ENCODE measurements at regions not wholly inside any gene's neighbourhood (a gene's known extent, or its start where the extent isn't known, plus 50 kb on each side); places are given as distances from the start of the nearest gene placed in this dataset.

DNA sequence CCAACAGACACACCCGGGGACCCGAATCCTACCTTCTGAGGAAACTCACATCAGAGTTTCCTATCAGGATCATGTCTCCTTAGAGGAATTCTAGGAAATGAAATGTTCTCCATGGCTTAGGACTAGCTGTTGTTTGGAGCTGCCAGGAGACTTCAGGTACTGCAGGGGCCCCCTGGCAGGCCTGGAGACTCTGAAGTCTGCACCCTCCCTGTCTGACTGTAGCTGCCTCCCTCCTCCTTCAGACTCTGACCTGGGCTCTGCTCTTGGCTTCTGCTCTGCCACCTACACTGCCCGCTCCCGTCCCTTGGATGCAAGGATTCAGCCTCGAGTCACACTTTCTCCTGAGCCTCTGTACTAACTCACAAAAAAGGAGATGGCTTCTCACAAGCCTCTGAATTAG is 232.8 kb downstream of the INHBA start:
- Histone ChIP-seq H3K27me3 (ENCODE audit: control insufficient read depth in 1 of 2, insufficient read depth in 1 of 2, low read length in 2 of 2) (no peaks in the 10 kb centered on the region), H2BK5ac (ENCODE audit: low read depth, low read length, poor library complexity, severe bottlenecking) (peak overlapping the region; percentile 3), H4K8ac (ENCODE audit: low read length) (no peak overlapping the region), H3K9me3 (ENCODE audit: control insufficient read depth, low read length) (no peaks in the 10 kb centered on the region), H2AK5ac (ENCODE audit: low read length, severe bottlenecking) (no peak overlapping the region), H3K4ac (ENCODE audit: low read depth in 1 of 2, low read length in 2 of 2) (no peak overlapping the region), H3K79me1 (replicated peaks; ENCODE audit: low read length, poor library complexity, severe bottlenecking) (no peaks in the 10 kb centered on the region), H3K18ac (ENCODE audit: low read depth in 1 of 2, low read length in 2 of 2) (no peak overlapping the region), H4K91ac (ENCODE audit: low read length) (no peak overlapping the region), H2BK15ac (ENCODE audit: low read depth, poor library complexity, severe bottlenecking) (no peak overlapping the region), H3K23ac (ENCODE audit: low read length in 2 of 2) (no peak overlapping the region), H3K4me3 (ENCODE audit: insufficient read depth in 1 of 2, low read depth in 1 of 2, low read length in 2 of 2) (no peak overlapping the region), H3K4me1 (ENCODE audit: control insufficient read depth, insufficient read depth, low read depth, low read length) (peaks cover 2% of the 10 kb centered on the region), H3K4me2 (ENCODE audit: low read length, poor library complexity, severe bottlenecking) (no peak overlapping the region), H2BK12ac (ENCODE audit: low read length in 2 of 2) (no peak overlapping the region), H3K36me3 (ENCODE audit: control insufficient read depth in 1 of 2, insufficient read depth in 2 of 2, low read depth in 1 of 2, low read length in 2 of 2) (no peaks in the 10 kb centered on the region), H2AFZ (ENCODE audit: low read depth, low read length) (no peak overlapping the region), H3K27ac (ENCODE audit: low read length, poor library complexity, severe bottlenecking) (no peak overlapping the region), H2BK120ac (ENCODE audit: low read depth, low read length) (no peak overlapping the region), H3K9ac (ENCODE audit: low read length) (no peak overlapping the region), H3K14ac (ENCODE audit: low read length in 2 of 2) (no peak overlapping the region)
- WGBS: 93% methylated on average over 4 of the region's 5 CpGs
- DNase-seq: no peak

DNA sequence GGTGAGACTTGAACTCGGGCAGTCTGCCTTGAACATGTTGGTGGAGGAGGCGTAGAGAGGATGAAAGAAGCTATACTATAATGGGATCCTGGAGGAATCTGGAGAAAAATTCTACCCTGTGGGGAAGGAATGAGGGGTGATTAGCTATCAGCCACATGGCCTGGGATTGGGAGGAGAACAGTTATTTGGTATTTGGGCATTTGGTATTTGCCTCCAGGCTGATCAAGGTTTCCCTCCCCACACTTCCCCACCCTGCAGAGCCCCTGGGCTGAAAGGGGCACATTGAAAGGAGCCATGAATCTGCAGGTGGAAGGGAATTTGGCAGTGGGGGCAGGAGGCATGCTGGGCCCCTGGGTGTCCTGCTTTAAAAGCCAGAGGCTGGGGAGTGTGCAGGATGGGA is 235.3 kb downstream of the INHBA start:
- Histone ChIP-seq H3K4me1 (ENCODE audit: control insufficient read depth, insufficient read depth, low read depth, low read length) (peaks cover 2% of the 10 kb centered on the region), H2AFZ (ENCODE audit: low read depth, low read length) (no peak overlapping the region), H3K4ac (ENCODE audit: low read depth in 1 of 2, low read length in 2 of 2) (no peak overlapping the region), H3K23ac (ENCODE audit: low read length in 2 of 2) (no peak overlapping the region), H2AK5ac (ENCODE audit: low read length, severe bottlenecking) (no peak overlapping the region), H2BK120ac (ENCODE audit: low read depth, low read length) (no peak overlapping the region), H3K27ac (ENCODE audit: low read length, poor library complexity, severe bottlenecking) (no peak overlapping the region), H3K27me3 (ENCODE audit: control insufficient read depth in 1 of 2, insufficient read depth in 1 of 2, low read length in 2 of 2) (no peaks in the 10 kb centered on the region), H3K9me3 (ENCODE audit: control insufficient read depth, low read length) (no peaks in the 10 kb centered on the region), H4K91ac (ENCODE audit: low read length) (no peak overlapping the region), H3K79me1 (replicated peaks; ENCODE audit: low read length, poor library complexity, severe bottlenecking) (no peaks in the 10 kb centered on the region), H3K4me3 (ENCODE audit: insufficient read depth in 1 of 2, low read depth in 1 of 2, low read length in 2 of 2) (no peak overlapping the region), H4K8ac (ENCODE audit: low read length) (no peak overlapping the region), H3K4me2 (ENCODE audit: low read length, poor library complexity, severe bottlenecking) (no peak overlapping the region), H3K36me3 (ENCODE audit: control insufficient read depth in 1 of 2, insufficient read depth in 2 of 2, low read depth in 1 of 2, low read length in 2 of 2) (no peaks in the 10 kb centered on the region), H3K18ac (ENCODE audit: low read depth in 1 of 2, low read length in 2 of 2) (no peak overlapping the region), H2BK15ac (ENCODE audit: low read depth, poor library complexity, severe bottlenecking) (no peak overlapping the region), H2BK5ac (ENCODE audit: low read depth, low read length, poor library complexity, severe bottlenecking) (no peak overlapping the region), H3K9ac (ENCODE audit: low read length) (no peak overlapping the region), H3K14ac (ENCODE audit: low read length in 2 of 2) (no peak overlapping the region), H2BK12ac (ENCODE audit: low read length in 2 of 2) (no peak overlapping the region)
- WGBS: 86% methylated on average over 2 of the region's 2 CpGs
- DNase-seq: no peak

DNA sequence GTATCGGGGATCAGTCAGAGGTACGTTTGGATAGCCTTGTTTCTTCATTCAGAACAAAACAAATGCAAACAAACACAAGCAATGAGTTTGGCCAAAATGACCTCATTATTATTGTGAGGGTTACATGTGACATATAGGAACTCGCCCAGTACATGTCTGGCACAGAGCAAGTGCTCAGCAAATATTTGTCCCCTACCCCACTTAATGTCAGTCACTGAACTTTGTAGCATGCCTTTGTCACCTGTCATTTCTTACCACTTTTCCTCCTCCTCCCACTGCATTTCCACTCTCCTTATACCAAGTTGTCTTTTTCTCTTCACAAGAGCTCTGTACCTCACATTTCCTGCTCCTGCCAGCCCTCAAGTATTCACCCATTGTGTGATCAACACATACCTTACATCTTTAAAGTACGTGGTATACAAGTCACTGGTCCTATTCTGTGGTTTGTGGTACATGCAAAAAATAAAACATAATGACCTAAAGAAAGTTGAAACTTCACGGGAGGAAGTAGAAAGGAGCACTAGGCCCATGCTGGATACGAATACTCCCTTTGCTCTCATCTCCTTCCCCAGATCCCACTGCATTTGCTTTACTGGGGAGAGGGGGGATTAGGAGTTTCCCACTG is 236.0 kb downstream of the INHBA start:
- Histone ChIP-seq H3K14ac (ENCODE audit: low read length in 2 of 2) (no peak overlapping the region), H3K36me3 (ENCODE audit: control insufficient read depth in 1 of 2, insufficient read depth in 2 of 2, low read depth in 1 of 2, low read length in 2 of 2) (no peaks in the 10 kb centered on the region), H2BK12ac (ENCODE audit: low read length in 2 of 2) (no peak overlapping the region), H4K8ac (ENCODE audit: low read length) (no peak overlapping the region), H3K4me3 (ENCODE audit: insufficient read depth in 1 of 2, low read depth in 1 of 2, low read length in 2 of 2) (no peak overlapping the region), H3K9me3 (ENCODE audit: control insufficient read depth, low read length) (no peaks in the 10 kb centered on the region), H3K27ac (ENCODE audit: low read length, poor library complexity, severe bottlenecking) (no peak overlapping the region), H4K91ac (ENCODE audit: low read length) (no peak overlapping the region), H3K79me1 (replicated peaks; ENCODE audit: low read length, poor library complexity, severe bottlenecking) (no peaks in the 10 kb centered on the region), H3K9ac (ENCODE audit: low read length) (no peak overlapping the region), H3K4me2 (ENCODE audit: low read length, poor library complexity, severe bottlenecking) (no peak overlapping the region), H3K27me3 (ENCODE audit: control insufficient read depth in 1 of 2, insufficient read depth in 1 of 2, low read length in 2 of 2) (no peaks in the 10 kb centered on the region), H2BK15ac (ENCODE audit: low read depth, poor library complexity, severe bottlenecking) (no peak overlapping the region), H3K4ac (ENCODE audit: low read depth in 1 of 2, low read length in 2 of 2) (no peak overlapping the region), H2AFZ (ENCODE audit: low read depth, low read length) (no peak overlapping the region), H2AK5ac (ENCODE audit: low read length, severe bottlenecking) (no peak overlapping the region), H2BK120ac (ENCODE audit: low read depth, low read length) (no peak overlapping the region), H3K18ac (ENCODE audit: low read depth in 1 of 2, low read length in 2 of 2) (no peak overlapping the region), H2BK5ac (ENCODE audit: low read depth, low read length, poor library complexity, severe bottlenecking) (no peak overlapping the region), H3K4me1 (ENCODE audit: control insufficient read depth, insufficient read depth, low read depth, low read length) (peaks cover 2% of the 10 kb centered on the region), H3K23ac (ENCODE audit: low read length in 2 of 2) (no peak overlapping the region)
- WGBS: 89% methylated on average over 4 of the region's 6 CpGs
- DNase-seq: no peak

DNA sequence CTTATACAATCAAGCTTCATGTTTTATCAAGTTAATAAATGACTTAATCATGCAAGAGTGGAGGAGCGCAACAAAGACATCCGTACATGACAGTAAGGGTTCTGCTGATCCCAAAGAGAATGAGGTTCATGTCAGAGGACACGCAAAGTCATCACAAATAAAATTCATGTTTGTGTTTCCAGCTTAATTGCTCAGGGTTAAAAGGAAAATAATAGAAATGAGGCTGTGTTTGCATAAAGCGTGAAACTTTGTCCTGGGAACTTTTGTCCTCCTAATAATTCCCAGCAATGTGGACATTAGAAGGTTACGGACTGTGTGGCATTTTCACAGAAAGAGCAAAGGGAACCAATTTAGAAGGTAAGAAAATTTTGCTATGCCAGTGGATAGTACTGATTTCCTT is 237.3 kb downstream of the INHBA start:
- Histone ChIP-seq H3K9me3 (ENCODE audit: control insufficient read depth, low read length) (no peaks in the 10 kb centered on the region), H3K23ac (ENCODE audit: low read length in 2 of 2) (no peak overlapping the region), H3K27ac (ENCODE audit: low read length, poor library complexity, severe bottlenecking) (no peak overlapping the region), H2AFZ (ENCODE audit: low read depth, low read length) (no peak overlapping the region), H3K4me2 (ENCODE audit: low read length, poor library complexity, severe bottlenecking) (no peak overlapping the region), H3K4me3 (ENCODE audit: insufficient read depth in 1 of 2, low read depth in 1 of 2, low read length in 2 of 2) (no peak overlapping the region), H4K8ac (ENCODE audit: low read length) (no peak overlapping the region), H2BK15ac (ENCODE audit: low read depth, poor library complexity, severe bottlenecking) (no peak overlapping the region), H2BK120ac (ENCODE audit: low read depth, low read length) (no peak overlapping the region), H3K79me1 (replicated peaks; ENCODE audit: low read length, poor library complexity, severe bottlenecking) (no peaks in the 10 kb centered on the region), H2BK5ac (ENCODE audit: low read depth, low read length, poor library complexity, severe bottlenecking) (no peak overlapping the region), H3K18ac (ENCODE audit: low read depth in 1 of 2, low read length in 2 of 2) (no peak overlapping the region), H3K14ac (ENCODE audit: low read length in 2 of 2) (no peak overlapping the region), H2AK5ac (ENCODE audit: low read length, severe bottlenecking) (no peak overlapping the region), H4K91ac (ENCODE audit: low read length) (no peak overlapping the region), H3K27me3 (ENCODE audit: control insufficient read depth in 1 of 2, insufficient read depth in 1 of 2, low read length in 2 of 2) (no peaks in the 10 kb centered on the region), H2BK12ac (ENCODE audit: low read length in 2 of 2) (no peak overlapping the region), H3K4me1 (ENCODE audit: control insufficient read depth, insufficient read depth, low read depth, low read length) (peaks cover 2% of the 10 kb centered on the region), H3K9ac (ENCODE audit: low read length) (no peak overlapping the region), H3K4ac (ENCODE audit: low read depth in 1 of 2, low read length in 2 of 2) (no peak overlapping the region), H3K36me3 (ENCODE audit: control insufficient read depth in 1 of 2, insufficient read depth in 2 of 2, low read depth in 1 of 2, low read length in 2 of 2) (no peaks in the 10 kb centered on the region)
- WGBS: 96% methylated on average over 5 of the region's 5 CpGs
- no peak for DNase-seq

All from mesenchymal stem cell (in vitro differentiated cells and primary cell).